ENCODE measurements at regions not wholly inside any gene's neighbourhood (a gene's known extent, or its start where the extent isn't known, plus 50 kb on each side); places are given as distances from the start of the nearest gene placed in this dataset.
A peak's percentile ranks its signal among the peaks of the same experiment; 100 is the strongest.

DNA sequence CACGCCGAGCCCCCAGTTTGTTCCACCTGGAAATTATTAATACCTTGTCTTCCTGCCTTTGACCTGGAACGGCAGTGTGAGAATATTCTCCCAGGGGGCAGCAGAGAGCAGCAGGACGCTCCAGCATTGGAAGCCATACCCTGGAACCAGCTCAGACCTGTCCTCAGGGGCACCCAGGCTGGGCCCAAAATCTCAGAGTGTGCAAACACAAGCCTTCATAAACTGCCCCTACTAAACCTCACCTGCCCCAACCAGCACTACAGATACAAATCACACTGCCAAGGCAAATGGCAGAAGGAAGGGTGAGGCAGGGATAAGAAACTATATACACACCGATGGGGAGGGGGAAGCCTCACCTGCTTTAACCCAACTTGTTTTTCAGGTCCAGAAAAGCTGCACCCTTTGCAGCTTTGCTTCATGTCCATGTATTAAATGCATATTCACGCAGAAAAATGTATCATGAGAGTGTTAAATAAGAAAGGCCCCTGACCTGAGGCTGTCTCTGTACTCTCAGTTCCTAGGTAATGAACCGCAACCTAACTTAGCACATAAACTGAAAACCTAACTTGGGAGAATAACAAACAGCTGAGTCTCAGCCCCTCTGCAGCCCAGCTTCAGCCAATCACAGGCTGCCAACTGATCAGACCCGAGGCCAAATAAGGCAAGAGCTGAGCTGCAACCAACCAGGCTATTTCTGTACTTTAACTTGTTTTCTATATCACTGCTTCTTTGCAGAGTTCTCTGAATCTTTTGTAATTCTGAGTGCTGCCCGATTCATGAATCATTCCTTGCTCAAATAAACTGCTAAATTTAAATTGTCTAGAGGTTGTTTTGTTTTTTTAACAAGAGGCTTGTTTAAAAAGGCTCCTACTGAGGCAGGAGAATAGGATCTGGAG is 130.1 kb downstream of the SPTSSA start (continued):
- TF ChIP-seq ZNF513 (CRISPR knock-in tag; conservative IDR thresholded peaks at IDR 0.05): no peak
- TF ChIP-seq FOXP4 (CRISPR knock-in tag; IDR thresholded peaks at IDR 0.05): peak; percentile 37
- peak; percentile 96 for TF ChIP-seq MTF2 (CRISPR knock-in tag; IDR thresholded peaks at IDR 0.05; ENCODE audit: borderline replicate concordance)
- TF ChIP-seq ZNF749 (CRISPR knock-in tag; IDR thresholded peaks at IDR 0.05; ENCODE audit: borderline replicate concordance): no peak
- TF ChIP-seq, protein P1, sequence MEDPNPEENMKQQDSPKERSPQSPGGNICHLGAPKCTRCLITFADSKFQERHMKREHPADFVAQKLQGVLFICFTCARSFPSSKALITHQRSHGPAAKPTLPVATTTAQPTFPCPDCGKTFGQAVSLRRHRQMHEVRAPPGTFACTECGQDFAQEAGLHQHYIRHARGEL (CRISPR knock-in tag; IDR thresholded peaks at IDR 0.05): no peak
- peak; percentile 19 for TF ChIP-seq SKI (IDR thresholded peaks at IDR 0.05; ENCODE audit: partially characterized antibody)
- TF ChIP-seq POLR2AphosphoS5 (IDR thresholded peaks at IDR 0.05; ENCODE audit: low read depth, low read length): peak; percentile 70
- TF ChIP-seq KLF9 (CRISPR knock-in tag; IDR thresholded peaks at IDR 0.05; ENCODE audit: low read depth): 0 out of 2 replicates have a peak, but pooled peaks have one; percentile 26
- peak; percentile 64; the same call in 1 of the 2 replicates for TF ChIP-seq NR2F2 (IDR thresholded peaks at IDR 0.05; ENCODE audit: borderline replicate concordance, low read depth)
- no peak for TF ChIP-seq PAWR (CRISPR knock-in tag; IDR thresholded peaks at IDR 0.05; ENCODE audit: borderline replicate concordance)
- TF ChIP-seq THRA (CRISPR knock-in tag; IDR thresholded peaks at IDR 0.05; ENCODE audit: borderline replicate concordance): peak; percentile 89; the same call in 1 of the 2 replicates
- TF ChIP-seq, protein P2, sequence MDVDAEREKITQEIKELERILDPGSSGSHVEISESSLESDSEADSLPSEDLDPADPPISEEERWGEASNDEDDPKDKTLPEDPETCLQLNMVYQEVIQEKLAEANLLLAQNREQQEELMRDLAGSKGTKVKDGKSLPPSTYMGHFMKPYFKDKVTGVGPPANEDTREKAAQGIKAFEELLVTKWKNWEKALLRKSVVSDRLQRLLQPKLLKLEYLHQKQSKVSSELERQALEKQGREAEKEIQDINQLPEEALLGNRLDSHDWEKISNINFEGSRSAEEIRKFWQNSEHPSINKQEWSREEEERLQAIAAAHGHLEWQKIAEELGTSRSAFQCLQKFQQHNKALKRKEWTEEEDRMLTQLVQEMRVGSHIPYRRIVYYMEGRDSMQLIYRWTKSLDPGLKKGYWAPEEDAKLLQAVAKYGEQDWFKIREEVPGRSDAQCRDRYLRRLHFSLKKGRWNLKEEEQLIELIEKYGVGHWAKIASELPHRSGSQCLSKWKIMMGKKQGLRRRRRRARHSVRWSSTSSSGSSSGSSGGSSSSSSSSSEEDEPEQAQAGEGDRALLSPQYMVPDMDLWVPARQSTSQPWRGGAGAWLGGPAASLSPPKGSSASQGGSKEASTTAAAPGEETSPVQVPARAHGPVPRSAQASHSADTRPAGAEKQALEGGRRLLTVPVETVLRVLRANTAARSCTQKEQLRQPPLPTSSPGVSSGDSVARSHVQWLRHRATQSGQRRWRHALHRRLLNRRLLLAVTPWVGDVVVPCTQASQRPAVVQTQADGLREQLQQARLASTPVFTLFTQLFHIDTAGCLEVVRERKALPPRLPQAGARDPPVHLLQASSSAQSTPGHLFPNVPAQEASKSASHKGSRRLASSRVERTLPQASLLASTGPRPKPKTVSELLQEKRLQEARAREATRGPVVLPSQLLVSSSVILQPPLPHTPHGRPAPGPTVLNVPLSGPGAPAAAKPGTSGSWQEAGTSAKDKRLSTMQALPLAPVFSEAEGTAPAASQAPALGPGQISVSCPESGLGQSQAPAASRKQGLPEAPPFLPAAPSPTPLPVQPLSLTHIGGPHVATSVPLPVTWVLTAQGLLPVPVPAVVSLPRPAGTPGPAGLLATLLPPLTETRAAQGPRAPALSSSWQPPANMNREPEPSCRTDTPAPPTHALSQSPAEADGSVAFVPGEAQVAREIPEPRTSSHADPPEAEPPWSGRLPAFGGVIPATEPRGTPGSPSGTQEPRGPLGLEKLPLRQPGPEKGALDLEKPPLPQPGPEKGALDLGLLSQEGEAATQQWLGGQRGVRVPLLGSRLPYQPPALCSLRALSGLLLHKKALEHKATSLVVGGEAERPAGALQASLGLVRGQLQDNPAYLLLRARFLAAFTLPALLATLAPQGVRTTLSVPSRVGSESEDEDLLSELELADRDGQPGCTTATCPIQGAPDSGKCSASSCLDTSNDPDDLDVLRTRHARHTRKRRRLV (CRISPR knock-in tag; IDR thresholded peaks at IDR 0.05): peak; percentile 83; the same call in 1 of the 2 replicates
- TF ChIP-seq ZNF264 (CRISPR knock-in tag; IDR thresholded peaks at IDR 0.05): peak; percentile 76; the same call in 1 of the 2 replicates
- TF ChIP-seq, protein P3, sequence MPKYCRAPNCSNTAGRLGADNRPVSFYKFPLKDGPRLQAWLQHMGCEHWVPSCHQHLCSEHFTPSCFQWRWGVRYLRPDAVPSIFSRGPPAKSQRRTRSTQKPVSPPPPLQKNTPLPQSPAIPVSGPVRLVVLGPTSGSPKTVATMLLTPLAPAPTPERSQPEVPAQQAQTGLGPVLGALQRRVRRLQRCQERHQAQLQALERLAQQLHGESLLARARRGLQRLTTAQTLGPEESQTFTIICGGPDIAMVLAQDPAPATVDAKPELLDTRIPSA (CRISPR knock-in tag; IDR thresholded peaks at IDR 0.05; ENCODE audit: borderline replicate concordance): no peak; the same call in 1 of the 2 replicates
- TF ChIP-seq GATAD2A (CRISPR knock-in tag; IDR thresholded peaks at IDR 0.05): peak; percentile 76
- TF ChIP-seq RFXANK (CRISPR knock-in tag; IDR thresholded peaks at IDR 0.05): 0 out of 2 replicates have a peak, but pooled peaks have one; percentile 21

Measured in HepG2 (cell line).